SK-N-SH treated with all-trans-retinoic acid at 6 μM for 48 hours (cell line): ENCODE measurements at regions not wholly inside any gene's neighbourhood (a gene's known extent, or its start where the extent isn't known, plus 50 kb on each side); places are given as distances from the start of the nearest gene placed in this dataset.

Experiments
- TF ChIP-seq, protein P1 (sequence below): fragments of 250-450 bp; sonication (Bioruptor Pico); IDR thresholded peaks from 2 replicates; pipeline ENCODE4 v1.5.1; 2021; ENCODE audit warnings: mild to moderate bottlenecking, moderate library complexity
- TF ChIP-seq, protein P2 (sequence below): fragments of 250-450 bp; sonication (Bioruptor Pico); IDR thresholded peaks from 2 replicates; pipeline ENCODE4 v1.5.1; 2020; ENCODE audit warnings: low read depth, mild to moderate bottlenecking, moderate library complexity

DNA sequence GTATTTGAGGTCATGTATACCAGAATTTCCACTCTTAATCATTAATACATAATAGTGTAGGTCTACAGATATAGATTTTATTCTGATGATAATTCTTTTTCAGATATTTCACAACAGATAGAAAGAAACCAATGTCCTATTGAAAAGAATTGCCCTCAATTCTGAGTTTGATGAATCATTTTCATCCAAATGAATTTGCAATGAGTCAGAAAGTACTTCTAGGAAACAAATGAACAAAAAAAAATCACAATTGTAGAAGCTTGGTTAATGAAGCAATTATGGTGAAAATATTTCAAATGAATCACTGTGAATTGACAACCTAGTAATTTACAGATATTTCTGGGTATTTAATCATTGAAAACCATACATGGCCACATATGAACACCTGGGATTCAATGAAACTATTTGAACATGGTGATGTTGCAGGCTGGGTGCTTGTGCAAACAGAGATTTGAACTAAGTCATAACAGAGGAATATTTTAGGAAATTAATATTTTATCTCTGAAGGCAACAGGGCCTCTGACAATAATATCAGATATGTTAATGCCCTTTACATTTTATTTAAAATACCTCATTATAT is 360.9 kb downstream of the SLITRK5 start:
- TF ChIP-seq, protein P1, sequence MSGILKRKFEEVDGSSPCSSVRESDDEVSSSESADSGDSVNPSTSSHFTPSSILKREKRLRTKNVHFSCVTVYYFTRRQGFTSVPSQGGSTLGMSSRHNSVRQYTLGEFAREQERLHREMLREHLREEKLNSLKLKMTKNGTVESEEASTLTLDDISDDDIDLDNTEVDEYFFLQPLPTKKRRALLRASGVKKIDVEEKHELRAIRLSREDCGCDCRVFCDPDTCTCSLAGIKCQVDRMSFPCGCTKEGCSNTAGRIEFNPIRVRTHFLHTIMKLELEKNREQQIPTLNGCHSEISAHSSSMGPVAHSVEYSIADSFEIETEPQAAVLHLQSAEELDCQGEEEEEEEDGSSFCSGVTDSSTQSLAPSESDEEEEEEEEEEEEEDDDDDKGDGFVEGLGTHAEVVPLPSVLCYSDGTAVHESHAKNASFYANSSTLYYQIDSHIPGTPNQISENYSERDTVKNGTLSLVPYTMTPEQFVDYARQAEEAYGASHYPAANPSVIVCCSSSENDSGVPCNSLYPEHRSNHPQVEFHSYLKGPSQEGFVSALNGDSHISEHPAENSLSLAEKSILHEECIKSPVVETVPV (CRISPR knock-in tag), result no peak
- TF ChIP-seq, protein P2, sequence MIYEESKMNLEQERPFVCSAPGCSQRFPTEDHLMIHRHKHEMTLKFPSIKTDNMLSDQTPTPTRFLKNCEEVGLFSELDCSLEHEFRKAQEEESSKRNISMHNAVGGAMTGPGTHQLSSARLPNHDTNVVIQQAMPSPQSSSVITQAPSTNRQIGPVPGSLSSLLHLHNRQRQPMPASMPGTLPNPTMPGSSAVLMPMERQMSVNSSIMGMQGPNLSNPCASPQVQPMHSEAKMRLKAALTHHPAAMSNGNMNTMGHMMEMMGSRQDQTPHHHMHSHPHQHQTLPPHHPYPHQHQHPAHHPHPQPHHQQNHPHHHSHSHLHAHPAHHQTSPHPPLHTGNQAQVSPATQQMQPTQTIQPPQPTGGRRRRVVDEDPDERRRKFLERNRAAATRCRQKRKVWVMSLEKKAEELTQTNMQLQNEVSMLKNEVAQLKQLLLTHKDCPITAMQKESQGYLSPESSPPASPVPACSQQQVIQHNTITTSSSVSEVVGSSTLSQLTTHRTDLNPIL, result no peak
